Retina (tissue), 1 donor: ENCODE measurements at regions not wholly inside any gene's neighbourhood (a gene's known extent, or its start where the extent isn't known, plus 50 kb on each side); places are given as distances from the start of the nearest gene placed in this dataset.

ENCODE experiments used
- DNase-seq: peaks from one replicate; pipeline ENCODE4 v3.0.0-alpha.2; 2016

GRCh38 chr16:54672500-54672899 lies 258.2 kb upstream of the IRX5 start:
- DNase-seq, result no peak

- no peak for DNase-seq
Observed at GRCh38 chr16:54657709-54658102, 273.0 kb upstream of the IRX5 start.

GRCh38 chr16:54657058-54657708 lies 273.5 kb upstream of the IRX5 start:
- DNase-seq, result no peak

GRCh38 chr16:54655121-54655590 lies 275.5 kb upstream of the IRX5 start:
- peak; percentile 51 for DNase-seq

GRCh38 chr16:54654429-54654828 lies 276.2 kb upstream of the IRX5 start:
- peak; percentile 65 for DNase-seq

- DNase-seq, result no peak
Observed at GRCh38 chr16:54652201-54652770, 278.4 kb upstream of the IRX5 start.

GRCh38 chr16:54651440-54652195 lies 279.0 kb upstream of the IRX5 start:
- DNase-seq, result peak; percentile 70

GRCh38 chr16:54649876-54650275 lies 280.8 kb upstream of the IRX5 start:
- no peak for DNase-seq

GRCh38 chr16:54648575-54648974 lies 282.1 kb upstream of the IRX5 start:
- peak; percentile 24 for DNase-seq

GRCh38 chr16:54647725-54648221 lies 282.9 kb upstream of the IRX5 start:
- DNase-seq, result no peak

GRCh38 chr16:54647216-54647615 lies 283.4 kb upstream of the IRX5 start:
- no peak for DNase-seq

GRCh38 chr16:54645345-54645744 lies 285.3 kb upstream of the IRX5 start:
- no peak for DNase-seq

GRCh38 chr16:54636221-54636793 lies 294.4 kb upstream of the IRX5 start:
- DNase-seq, result no peak

GRCh38 chr16:54633943-54634362 lies 296.7 kb upstream of the IRX5 start:
- DNase-seq, result no peak

GRCh38 chr16:54632322-54633220 lies 298.1 kb upstream of the IRX5 start:
- DNase-seq, result peak; percentile 33

GRCh38 chr16:54631782-54632181 lies 298.9 kb upstream of the IRX5 start:
- DNase-seq, result no peak

GRCh38 chr16:54630284-54630967 lies 300.2 kb upstream of the IRX5 start:
- no peak for DNase-seq

- no peak for DNase-seq
Observed at GRCh38 chr16:54628796-54629625, 301.7 kb upstream of the IRX5 start.

GRCh38 chr16:54627616-54628015 lies 303.0 kb upstream of the IRX5 start:
- no peak for DNase-seq

- DNase-seq, result no peak
Observed at GRCh38 chr16:54623636-54624035, 307.0 kb upstream of the IRX5 start.

GRCh38 chr16:54620197-54620596 lies 310.5 kb upstream of the IRX5 start:
- DNase-seq, result no peak
